OCI-LY7 (cell line): ENCODE measurements at regions not wholly inside any gene's neighbourhood (a gene's known extent, or its start where the extent isn't known, plus 50 kb on each side); places are given as distances from the start of the nearest gene placed in this dataset.
A peak's percentile ranks its signal among the peaks of the same experiment; 100 is the strongest.

ENCODE experiments used
- BruUV-seq: library from RNA; stranded (reverse); fragments of 400-500 nt; replicated peaks from 2 replicates; lab custom pipeline; 2021; lab: Mats Ljungman, UMichigan
- CTCF ChIA-PET: fragments of 300-600 bp; sonication (Branson Sonifier 250); formaldehyde crosslinking; loops from one replicate; lab custom pipeline; 2022; ENCODE audit warnings: antibody characterized with exemption; ENCODE audit not compliant: unreplicated experiment; lab: Charles Lee
- POLR2A ChIA-PET: fragments of 300-600 bp; sonication (Branson Sonifier 250); formaldehyde crosslinking; loops from one replicate; lab custom pipeline; 2022; ENCODE audit warnings: antibody characterized with exemption; lab: Charles Lee
- DNase-seq: peaks from one replicate; pipeline ENCODE4 v3.0.0-alpha.2; 2015; ENCODE audit warnings: low spot score
- H2AFZ ChIP-seq: fragments of 200-600 bp; sonication (generic), shearing (Covaris generic); 2 replicates; pipeline ENCODE4 v1.6.1; 2014; ENCODE audit warnings: mild to moderate bottlenecking, antibody characterized with exemption, low read length, moderate library complexity
- H3K27ac ChIP-seq: fragments of 200-600 bp; sonication (generic); 2 replicates; pipeline ENCODE4 v1.5.1; 2014; ENCODE audit warnings: mixed run types, low read depth, mild to moderate bottlenecking, moderate library complexity, low read length, inconsistent platforms; ENCODE audit not compliant: poor library complexity, severe bottlenecking
- H3K36me3 ChIP-seq: fragments of 200-600 bp; sonication (generic); 2 replicates; pipeline ENCODE4 v1.6.1; 2014; ENCODE audit warnings: mild to moderate bottlenecking, antibody characterized with exemption, low read length, moderate library complexity, mixed read lengths; ENCODE audit not compliant: insufficient read depth
- H3K4me1 ChIP-seq: fragments of 200-600 bp; sonication (generic); 2 replicates; pipeline ENCODE4 v1.5.1; 2014; ENCODE audit warnings: mild to moderate bottlenecking, low read length; ENCODE audit not compliant: insufficient read depth, poor library complexity, severe bottlenecking
- H3K4me2 ChIP-seq: fragments of 200-600 bp; sonication (generic); 2 replicates; pipeline ENCODE4 v1.6.1; 2014; ENCODE audit warnings: mild to moderate bottlenecking, low read length
- H3K4me3 ChIP-seq: fragments of 200-600 bp; sonication (generic); 2 replicates; pipeline ENCODE4 v1.5.1; 2014; ENCODE audit warnings: mild to moderate bottlenecking, low read depth, low read length; ENCODE audit not compliant: poor library complexity, severe bottlenecking
- H3K79me2 ChIP-seq: fragments of 200-600 bp; sonication (generic); 2 replicates; pipeline ENCODE4 v1.6.1; 2016; ENCODE audit warnings: low read depth, mild to moderate bottlenecking, low read length, moderate library complexity, mixed read lengths; ENCODE audit not compliant: insufficient read depth
- H3K9me2 ChIP-seq: fragments of 200-600 bp; sonication (generic); 2 replicates; pipeline ENCODE4 v1.6.1; 2016; ENCODE audit warnings: mild to moderate bottlenecking, low read length, mixed read lengths; ENCODE audit not compliant: insufficient read depth
- H3K9me3 ChIP-seq: fragments of 200-600 bp; sonication (generic); 2 replicates; pipeline ENCODE4 v1.6.1; 2014; ENCODE audit warnings: mild to moderate bottlenecking, mixed run types, low read length, mixed read lengths
- H4K20me1 ChIP-seq: fragments of 200-600 bp; sonication (generic); 2 replicates; pipeline ENCODE4 v1.6.1; 2014; ENCODE audit warnings: mild to moderate bottlenecking, antibody characterized with exemption, low read length, moderate library complexity, mixed read lengths; ENCODE audit not compliant: insufficient read depth
- CTCF ChIP-seq: fragments of 200-600 bp; sonication (generic); conservative IDR thresholded peaks from 2 replicates; pipeline ENCODE4 v1.5.1; 2014; ENCODE audit warnings: mild to moderate bottlenecking, antibody characterized with exemption, low read length, moderate library complexity, mixed read lengths
- EZH2phosphoT487 ChIP-seq: fragments of 200-600 bp; sonication (generic); IDR thresholded peaks from 2 replicates; pipeline ENCODE4 v1.6.1; 2018; ENCODE audit warnings: low read depth, borderline replicate concordance, mild to moderate bottlenecking, mixed run types, antibody characterized with exemption, low read length, moderate library complexity, mixed read lengths
- intact Hi-C: fragments of 100-400 bp; cut with micrococcal nuclease; formaldehyde crosslinking; loops from one replicate; pipeline ENCODE4 v1.10.0; 2022; ENCODE audit not compliant: unreplicated experiment

GRCh38 chr1:30356839-30357238 is 366.5 kb downstream of the MATN1 start:
- ChIA-PET POLR2A (no interaction called here), CTCF (no interaction called here)
- Histone ChIP-seq H2AFZ (no peak overlapping the region), H3K79me2 (no peaks in the 10 kb centered on the region), H3K4me2 (no peak overlapping the region), H3K27ac (no peak overlapping the region), H3K9me2 (no peaks in the 10 kb centered on the region), H3K4me3 (no peak overlapping the region), H4K20me1 (no peaks in the 10 kb centered on the region), H3K4me1 (no peaks in the 10 kb centered on the region), H3K9me3 (no peaks in the 10 kb centered on the region), H3K36me3 (no peaks in the 10 kb centered on the region)
- intact Hi-C loops, result no loop called here
- no TSS peak for BruUV-seq
- TF ChIP-seq EZH2phosphoT487, result no peak
- no peak for TF ChIP-seq CTCF
- no peak for DNase-seq

- no peak overlapping the region for H2AFZ ChIP-seq
- TF ChIP-seq EZH2phosphoT487 (no peak), CTCF (no peak)
- BruUV-seq, result no TSS peak
- DNase-seq, result no peak
- no peaks in the 10 kb centered on the region for H3K4me1 ChIP-seq
- H3K4me2 ChIP-seq, result no peak overlapping the region
- H3K4me3 ChIP-seq, result no peak overlapping the region
- H3K9me2 ChIP-seq, result no peaks in the 10 kb centered on the region
- no peaks in the 10 kb centered on the region for H3K9me3 ChIP-seq
- intact Hi-C loops, result no loop called here
- no peak overlapping the region for H3K27ac ChIP-seq
- no peaks in the 10 kb centered on the region for H3K36me3 ChIP-seq
- ChIA-PET POLR2A (interaction anchor here (0.5 kb wide), 1 partner anchor 9 kb away, joined by 4 read pairs; no protein-coding TSS in a partner anchor), CTCF (no interaction called here)
- H4K20me1 ChIP-seq, result no peaks in the 10 kb centered on the region
- no peaks in the 10 kb centered on the region for H3K79me2 ChIP-seq
Observed at GRCh38 chr1:30354410-30354809, 369.0 kb downstream of the MATN1 start.

GRCh38 chr1:30353637-30354036 is 369.7 kb downstream of the MATN1 start:
- POLR2A ChIA-PET, result no interaction called here
- DNase-seq, result no peak

More at GRCh38 chr1:30353637-30354036, 369.7 kb downstream of the MATN1 start:
- intact Hi-C loops, result no loop called here
- Histone ChIP-seq H3K9me3 (no peaks in the 10 kb centered on the region), H3K9me2 (no peaks in the 10 kb centered on the region), H2AFZ (no peak overlapping the region), H3K36me3 (no peaks in the 10 kb centered on the region), H3K4me2 (no peak overlapping the region), H3K27ac (no peak overlapping the region), H3K79me2 (no peaks in the 10 kb centered on the region), H3K4me3 (no peak overlapping the region), H4K20me1 (no peaks in the 10 kb centered on the region), H3K4me1 (no peaks in the 10 kb centered on the region)
- TF ChIP-seq EZH2phosphoT487, result no peak
- peak; percentile 50 for TF ChIP-seq CTCF
- CTCF ChIA-PET, result no interaction called here
- BruUV-seq, result no TSS peak
